SK-N-SH (cell line): ENCODE measurements at regions not wholly inside any gene's neighbourhood (a gene's known extent, or its start where the extent isn't known, plus 50 kb on each side); places are given as distances from the start of the nearest gene placed in this dataset.

ENCODE experiments used
- CTCF ChIA-PET: fragments of 300-600, 350-600 bp; formaldehyde crosslinking; extraction: SDS; loops from one replicate; lab custom pipeline; 2021; lab: Yijun Ruan, JAX
- POLR2A ChIA-PET: fragments of 350-600 bp; sonication (Branson Sonifier 250); formaldehyde crosslinking; extraction: SDS; loops from one replicate; lab custom pipeline; 2020; ENCODE audit warnings: antibody characterized with exemption, inconsistent platforms; lab: Yijun Ruan, JAX
- DNase-seq: peaks from one replicate; pipeline ENCODE4 v3.0.0; 2012
- H2AFZ ChIP-seq: fragments of 200-600 bp; sonication (generic); 2 replicates; pipeline ENCODE4 v1.8.1; 2016; ENCODE audit warnings: antibody characterized with exemption, mild to moderate bottlenecking, low read depth
- H3F3A ChIP-seq: fragments of 200-600 bp; sonication (generic); replicated peaks from 2 replicates; pipeline ENCODE3; 2016; ENCODE audit warnings: antibody characterized with exemption, mild to moderate bottlenecking; ENCODE audit not compliant: insufficient read depth
- H3K27ac ChIP-seq, 2 experiments: fragments of 200-500 bp in 1 of 2; fragments of 200-600 bp in 1 of 2; sonication (Bioruptor generic) in 1 of 2; sonication (generic), shearing (Covaris generic) in 1 of 2; 2 replicates each; pipeline versions ENCODE4 v1.5.1 to v1.6.1; 2014 to 2016; ENCODE audit warnings: low read depth in 2 of 2, inconsistent platforms in 1 of 2, low read length in 1 of 2, mild to moderate bottlenecking in 1 of 2, mixed read lengths in 1 of 2
- H3K27me3 ChIP-seq: fragments of 200-600 bp; sonication (generic), shearing (Covaris generic); 2 replicates; pipeline ENCODE4 v1.6.1; 2016; ENCODE audit warnings: mixed run types; ENCODE audit not compliant: insufficient read depth
- H3K36me3 ChIP-seq, 2 experiments: fragments of 200-500 bp in 1 of 2; fragments of 200-600 bp in 1 of 2; sonication (Bioruptor generic) in 1 of 2; sonication (generic) in 1 of 2; replicated peaks in 1 of 2; 2 replicates each; pipeline versions ENCODE3 to v1.5.1; 2014 to 2016; ENCODE audit warnings: low read length in 1 of 2, mild to moderate bottlenecking in 1 of 2; ENCODE audit not compliant: insufficient read depth in 2 of 2, control insufficient read depth in 1 of 2
- H3K4me1 ChIP-seq, 2 experiments: fragments of 200-500 bp in 1 of 2; fragments of 200-600 bp in 1 of 2; sonication (Bioruptor generic) in 1 of 2; sonication (generic), shearing (Covaris generic) in 1 of 2; 2 replicates each; pipeline versions ENCODE4 v1.5.1 to v1.6.1; 2014 to 2016; ENCODE audit warnings: low read depth in 1 of 2, low read length in 1 of 2, mixed run types in 1 of 2; ENCODE audit not compliant: insufficient read depth in 2 of 2, control insufficient read depth in 1 of 2
- H3K4me2 ChIP-seq: fragments of 200-600 bp; sonication (generic), shearing (Covaris generic); 2 replicates; pipeline ENCODE4 v1.6.1; 2017; ENCODE audit warnings: mixed run types
- H3K4me3 ChIP-seq, 2 experiments: fragments of 200-500 bp in 1 of 2; fragments of 200-600 bp in 1 of 2; sonication (Bioruptor generic) in 1 of 2; sonication (generic), shearing (Covaris generic) in 1 of 2; 2 replicates each; pipeline versions ENCODE4 v1.5.1 to v1.8.1; 2014 to 2016; ENCODE audit warnings: low read depth in 2 of 2, inconsistent platforms in 1 of 2, low read length in 1 of 2, mild to moderate bottlenecking in 1 of 2, mixed read lengths in 1 of 2, moderate library complexity in 1 of 2
- H3K79me2 ChIP-seq: fragments of 200-600 bp; sonication (generic); 2 replicates; pipeline ENCODE4 v1.8.1; 2017; ENCODE audit warnings: mild to moderate bottlenecking; ENCODE audit not compliant: insufficient read depth
- H3K9ac ChIP-seq: fragments of 200-600 bp; sonication (generic); 2 replicates; pipeline ENCODE4 v1.6.1; 2017; ENCODE audit warnings: mixed run types
- H3K9me2 ChIP-seq: fragments of 200-600 bp; sonication (generic); 2 replicates; pipeline ENCODE4 v1.6.1; 2017; ENCODE audit warnings: mixed run types
- H3K9me3 ChIP-seq: fragments of 200-600 bp; sonication (generic); 2 replicates; pipeline ENCODE4 v1.6.1; 2017; ENCODE audit warnings: mixed run types, mild to moderate bottlenecking, moderate library complexity
- H4K20me1 ChIP-seq: fragments of 200-600 bp; sonication (generic); 2 replicates; pipeline ENCODE4 v1.6.1; 2017; ENCODE audit warnings: mild to moderate bottlenecking, mixed run types; ENCODE audit not compliant: insufficient read depth
- CHD2 ChIP-seq: fragments of 150-350 bp; IDR thresholded peaks from 2 replicates; pipeline ENCODE4 v1.6.1; 2018; ENCODE audit warnings: low read length; ENCODE audit not compliant: partially characterized antibody
- ELF1 ChIP-seq: IDR thresholded peaks from 2 replicates; pipeline ENCODE4 v1.4.0; 2012
- EP300 ChIP-seq, 2 experiments: IDR thresholded peaks; 2 replicates each; pipeline versions ENCODE4 v1.4.0 to v1.6.1; 2012; ENCODE audit warnings: borderline replicate concordance in 1 of 2, low read depth in 1 of 2, low read length in 1 of 2
- EZH2phosphoT487 ChIP-seq: fragments of 200-600 bp; sonication (generic); IDR thresholded peaks from 2 replicates; pipeline ENCODE4 v1.6.1; 2017; ENCODE audit warnings: low read depth, mixed run types, mild to moderate bottlenecking, antibody characterized with exemption, moderate library complexity, borderline replicate concordance
- FOSL2 ChIP-seq: IDR thresholded peaks from 2 replicates; pipeline ENCODE4 v1.4.0; 2012; ENCODE audit warnings: low read depth, mild to moderate bottlenecking, moderate library complexity, borderline replicate concordance
- FOXJ3 ChIP-seq: sonication (generic); formaldehyde crosslinking; IDR thresholded peaks from 2 replicates; pipeline ENCODE4 v1.5.1; 2020; ENCODE audit warnings: mild to moderate bottlenecking, missing genetic modification reagents
- GATA2 ChIP-seq: sonication (generic); formaldehyde crosslinking; IDR thresholded peaks from 2 replicates; pipeline ENCODE4 v1.5.0; 2020; ENCODE audit warnings: mild to moderate bottlenecking, missing genetic modification reagents
- IRF3 ChIP-seq: fragments of 150-350 bp; IDR thresholded peaks from 2 replicates; pipeline ENCODE4 v1.6.1; 2016; ENCODE audit warnings: mild to moderate bottlenecking, low read depth, low read length
- JUND ChIP-seq: IDR thresholded peaks from 2 replicates; pipeline ENCODE4 v1.4.0; 2012
- MEF2A ChIP-seq: IDR thresholded peaks from 2 replicates; pipeline ENCODE4 v1.4.0; 2012; ENCODE audit warnings: low read depth, borderline replicate concordance
- NFIC ChIP-seq: IDR thresholded peaks from 2 replicates; pipeline ENCODE4 v1.4.0; 2012; ENCODE audit warnings: borderline replicate concordance
- POLR2AphosphoS5 ChIP-seq: IDR thresholded peaks from 2 replicates; pipeline ENCODE4 v1.6.1; 2012; ENCODE audit warnings: low read depth, low read length
- RAD21 ChIP-seq: IDR thresholded peaks from 2 replicates; pipeline ENCODE4 v1.6.1; 2012; ENCODE audit warnings: mild to moderate bottlenecking, low read length
- REST ChIP-seq: IDR thresholded peaks from 2 replicates; pipeline ENCODE4 v1.6.1; 2012; ENCODE audit warnings: mild to moderate bottlenecking, low read depth, low read length, moderate library complexity
- RXRA ChIP-seq: IDR thresholded peaks from 2 replicates; pipeline ENCODE4 v1.4.0; 2012; ENCODE audit warnings: low read depth, mild to moderate bottlenecking, borderline replicate concordance
- TCF12 ChIP-seq: IDR thresholded peaks from 2 replicates; pipeline ENCODE4 v1.4.0; 2012
- TEAD4 ChIP-seq: IDR thresholded peaks from 2 replicates; pipeline ENCODE4 v1.4.0; 2012; ENCODE audit warnings: mild to moderate bottlenecking, borderline replicate concordance; ENCODE audit not compliant: insufficient read depth
- YY1 ChIP-seq: IDR thresholded peaks from 2 replicates; pipeline ENCODE4 v1.4.0; 2012; ENCODE audit warnings: low read depth, mild to moderate bottlenecking
- WGBS: methylation state at CpG from one replicate; pipeline ENCODE4 v1.1.6; 2017; ENCODE audit warnings: low lambda C conversion rate; 5-methylcytosine and 5-hydroxymethylcytosine counted together
- TF ChIP-seq, protein P1 (sequence below): fragments of 200-600 bp; sonication (generic); IDR thresholded peaks from 2 replicates; pipeline ENCODE4 v1.6.1; 2017; ENCODE audit warnings: antibody characterized with exemption, mild to moderate bottlenecking, moderate library complexity
- TF ChIP-seq, protein P2 (sequence below): IDR thresholded peaks from 2 replicates; pipeline ENCODE4 v1.4.0; 2012; ENCODE audit warnings: low read depth
- TF ChIP-seq, protein P3 (sequence below): IDR thresholded peaks from 2 replicates; pipeline ENCODE4; 2012

- H3K27me3 ChIP-seq, result no peaks in the 10 kb centered on the region; the same call in 1 of the 2 replicates
- H3F3A ChIP-seq, result no peaks in the 10 kb centered on the region
- H3K9me3 ChIP-seq, result no peaks in the 10 kb centered on the region
- 4% methylated on average over 4 of the region's 4 CpGs for WGBS
- CTCF ChIA-PET, result interaction anchor here (0.5 to 1.3 kb wide), 5 partner anchors 8 to 100 kb away, joined by 3 to 4 read pairs (median 3); no protein-coding TSS in a partner anchor
- TF ChIP-seq RAD21 (peak; percentile 6; the same call in 1 of the 2 replicates), EP300 (IDR thresholded peaks at IDR 0.05; ENCODE audit: borderline replicate concordance in 1 of 2, low read depth in 1 of 2, low read length in 1 of 2) (no peak), GATA2 (CRISPR knock-in tag) (no peak), MEF2A (no peak)
- TF ChIP-seq, protein P1, sequence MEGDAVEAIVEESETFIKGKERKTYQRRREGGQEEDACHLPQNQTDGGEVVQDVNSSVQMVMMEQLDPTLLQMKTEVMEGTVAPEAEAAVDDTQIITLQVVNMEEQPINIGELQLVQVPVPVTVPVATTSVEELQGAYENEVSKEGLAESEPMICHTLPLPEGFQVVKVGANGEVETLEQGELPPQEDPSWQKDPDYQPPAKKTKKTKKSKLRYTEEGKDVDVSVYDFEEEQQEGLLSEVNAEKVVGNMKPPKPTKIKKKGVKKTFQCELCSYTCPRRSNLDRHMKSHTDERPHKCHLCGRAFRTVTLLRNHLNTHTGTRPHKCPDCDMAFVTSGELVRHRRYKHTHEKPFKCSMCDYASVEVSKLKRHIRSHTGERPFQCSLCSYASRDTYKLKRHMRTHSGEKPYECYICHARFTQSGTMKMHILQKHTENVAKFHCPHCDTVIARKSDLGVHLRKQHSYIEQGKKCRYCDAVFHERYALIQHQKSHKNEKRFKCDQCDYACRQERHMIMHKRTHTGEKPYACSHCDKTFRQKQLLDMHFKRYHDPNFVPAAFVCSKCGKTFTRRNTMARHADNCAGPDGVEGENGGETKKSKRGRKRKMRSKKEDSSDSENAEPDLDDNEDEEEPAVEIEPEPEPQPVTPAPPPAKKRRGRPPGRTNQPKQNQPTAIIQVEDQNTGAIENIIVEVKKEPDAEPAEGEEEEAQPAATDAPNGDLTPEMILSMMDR, result peak; percentile 57
- TF ChIP-seq, protein P2, sequence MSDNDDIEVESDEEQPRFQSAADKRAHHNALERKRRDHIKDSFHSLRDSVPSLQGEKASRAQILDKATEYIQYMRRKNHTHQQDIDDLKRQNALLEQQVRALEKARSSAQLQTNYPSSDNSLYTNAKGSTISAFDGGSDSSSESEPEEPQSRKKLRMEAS, result no peak
- no peak overlapping the region for H3K4me3 ChIP-seq
- H2AFZ ChIP-seq, result no peak overlapping the region
- no peak overlapping the region for H3K4me2 ChIP-seq
- no peaks in the 10 kb centered on the region for H4K20me1 ChIP-seq
- no peak overlapping the region for H3K9ac ChIP-seq
- no peaks in the 10 kb centered on the region for H3K9me2 ChIP-seq
- H3K79me2 ChIP-seq, result no peaks in the 10 kb centered on the region
- H3K4me1 ChIP-seq, result no peaks in the 10 kb centered on the region
- no peaks in the 10 kb centered on the region for H3K36me3 ChIP-seq
- H3K27ac ChIP-seq, result no peak overlapping the region
- peak; percentile 21 for DNase-seq
- POLR2A ChIA-PET, result no interaction called here
Observed at GRCh38 chrX:28177202-28177601, 196.0 kb upstream of the DCAF8L1 start.

DNA sequence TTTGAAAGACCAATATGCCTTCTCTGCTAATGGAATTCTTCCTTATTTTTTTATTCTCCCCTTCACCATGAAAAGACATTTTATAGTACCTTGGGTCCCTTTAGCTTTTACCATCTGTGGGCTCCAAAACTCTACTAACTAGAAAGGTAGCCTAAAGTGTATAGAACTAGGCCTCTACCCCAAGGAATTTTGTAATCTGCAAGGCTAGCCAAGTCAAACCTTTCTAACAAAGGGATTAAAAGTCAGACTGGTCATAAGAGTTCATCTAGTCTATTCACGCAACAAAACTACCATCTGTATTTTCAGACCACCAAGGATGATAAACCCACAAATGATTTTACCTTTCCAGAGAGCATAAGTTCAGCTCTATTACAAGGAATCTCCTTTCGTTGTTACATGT lies 189.5 kb upstream of the DCAF8L1 start:
- TF ChIP-seq FOSL2 (no peak), RXRA (no peak), YY1 (no peak), TCF12 (no peak), REST (no peak), POLR2AphosphoS5 (no peak), EZH2phosphoT487 (no peak), NFIC (no peak), IRF3 (no peak), MEF2A (no peak), CHD2 (no peak), ELF1 (no peak), FOXJ3 (no peak), RAD21 (no peak), JUND (no peak), TEAD4 (no peak)
- TF ChIP-seq, protein P3, sequence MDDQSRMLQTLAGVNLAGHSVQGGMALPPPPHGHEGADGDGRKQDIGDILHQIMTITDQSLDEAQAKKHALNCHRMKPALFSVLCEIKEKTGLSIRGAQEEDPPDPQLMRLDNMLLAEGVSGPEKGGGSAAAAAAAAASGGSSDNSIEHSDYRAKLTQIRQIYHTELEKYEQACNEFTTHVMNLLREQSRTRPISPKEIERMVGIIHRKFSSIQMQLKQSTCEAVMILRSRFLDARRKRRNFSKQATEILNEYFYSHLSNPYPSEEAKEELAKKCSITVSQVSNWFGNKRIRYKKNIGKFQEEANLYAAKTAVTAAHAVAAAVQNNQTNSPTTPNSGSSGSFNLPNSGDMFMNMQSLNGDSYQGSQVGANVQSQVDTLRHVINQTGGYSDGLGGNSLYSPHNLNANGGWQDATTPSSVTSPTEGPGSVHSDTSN, result no peak
- TF ChIP-seq, all 33 proteins: peak for 0
- Histone ChIP-seq H3K36me3 (no peaks in the 10 kb centered on the region), H3K79me2 (no peaks in the 10 kb centered on the region), H3K27ac (no peak overlapping the region), H2AFZ (no peak overlapping the region), H3K4me2 (no peak overlapping the region), H3K27me3 (no peaks in the 10 kb centered on the region; the same call in 1 of the 2 replicates), H3K9me2 (no peaks in the 10 kb centered on the region), H3F3A (no peaks in the 10 kb centered on the region), H4K20me1 (no peaks in the 10 kb centered on the region), H3K9me3 (no peaks in the 10 kb centered on the region), H3K4me3 (no peak overlapping the region), H3K9ac (no peak overlapping the region), H3K4me1 (no peaks in the 10 kb centered on the region)
- CTCF ChIA-PET, result no interaction called here
- POLR2A ChIA-PET, result no interaction called here
- DNase-seq, result no peak
- WGBS, result 3% methylated on average over 2 of the region's 2 CpGs
